ENCODE measurements at regions not wholly inside any gene's neighbourhood (a gene's known extent, or its start where the extent isn't known, plus 50 kb on each side); places are given as distances from the start of the nearest gene placed in this dataset.

DNA sequence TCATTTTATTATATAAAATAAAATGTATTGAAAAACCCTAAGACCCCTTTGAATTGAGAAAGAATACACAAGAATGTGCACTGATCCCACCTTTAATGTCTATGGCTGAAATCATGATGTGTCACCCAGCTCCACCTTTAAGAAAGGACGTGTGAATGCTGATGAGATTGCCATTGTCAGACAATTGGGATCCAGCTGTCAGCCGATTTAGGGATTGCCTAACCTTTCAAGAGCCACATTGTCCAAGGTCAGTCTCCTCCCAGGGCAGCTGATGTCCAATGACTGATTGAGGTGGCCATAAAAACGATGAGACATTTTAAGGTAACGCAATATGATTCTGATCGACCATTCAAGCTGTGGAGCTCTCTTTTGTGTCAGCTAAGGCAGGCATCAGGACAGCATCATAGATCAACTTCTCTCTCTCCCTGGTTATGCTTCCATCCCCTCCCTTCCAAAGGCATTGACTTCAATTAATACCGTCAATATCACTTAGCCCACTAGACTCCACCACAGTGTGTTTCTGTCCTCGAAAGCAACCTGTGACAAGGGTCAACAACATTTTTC lies 1676.4 kb downstream of the PCDH7 start:
- H3K9me3 ChIP-seq (ENCODE audit: control insufficient read depth, insufficient read depth, low read depth, low read length), result no peaks in the 10 kb centered on the region
- no peaks in the 10 kb centered on the region for H3K27me3 ChIP-seq (ENCODE audit: control insufficient read depth, insufficient read depth, low read length)
- H2AFZ ChIP-seq (ENCODE audit: low read length), result no peak overlapping the region
- no peaks in the 10 kb centered on the region for H3K79me2 ChIP-seq (ENCODE audit: control insufficient read depth, insufficient read depth, low read length)
- no peak overlapping the region for H3K4me2 ChIP-seq (ENCODE audit: extremely low read depth, insufficient read depth, low read length)
- DNase-seq (ENCODE audit: low read depth in 2 of 2), result no peak
- H4K20me1 ChIP-seq (ENCODE audit: control insufficient read depth, extremely low read depth, insufficient read depth, low read length), result no peaks in the 10 kb centered on the region
- no peak overlapping the region for H3K27ac ChIP-seq (ENCODE audit: insufficient read depth, low read length)
- H3K4me1 ChIP-seq (ENCODE audit: control insufficient read depth, extremely low read depth, insufficient read depth, low read length), result no peaks in the 10 kb centered on the region
- H3K36me3 ChIP-seq (ENCODE audit: control insufficient read depth, insufficient read depth, low read length), result no peaks in the 10 kb centered on the region
- H3K9ac ChIP-seq (ENCODE audit: insufficient read depth, low read length), result no peak overlapping the region
- TF ChIP-seq, protein P1, sequence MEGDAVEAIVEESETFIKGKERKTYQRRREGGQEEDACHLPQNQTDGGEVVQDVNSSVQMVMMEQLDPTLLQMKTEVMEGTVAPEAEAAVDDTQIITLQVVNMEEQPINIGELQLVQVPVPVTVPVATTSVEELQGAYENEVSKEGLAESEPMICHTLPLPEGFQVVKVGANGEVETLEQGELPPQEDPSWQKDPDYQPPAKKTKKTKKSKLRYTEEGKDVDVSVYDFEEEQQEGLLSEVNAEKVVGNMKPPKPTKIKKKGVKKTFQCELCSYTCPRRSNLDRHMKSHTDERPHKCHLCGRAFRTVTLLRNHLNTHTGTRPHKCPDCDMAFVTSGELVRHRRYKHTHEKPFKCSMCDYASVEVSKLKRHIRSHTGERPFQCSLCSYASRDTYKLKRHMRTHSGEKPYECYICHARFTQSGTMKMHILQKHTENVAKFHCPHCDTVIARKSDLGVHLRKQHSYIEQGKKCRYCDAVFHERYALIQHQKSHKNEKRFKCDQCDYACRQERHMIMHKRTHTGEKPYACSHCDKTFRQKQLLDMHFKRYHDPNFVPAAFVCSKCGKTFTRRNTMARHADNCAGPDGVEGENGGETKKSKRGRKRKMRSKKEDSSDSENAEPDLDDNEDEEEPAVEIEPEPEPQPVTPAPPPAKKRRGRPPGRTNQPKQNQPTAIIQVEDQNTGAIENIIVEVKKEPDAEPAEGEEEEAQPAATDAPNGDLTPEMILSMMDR (conservative IDR thresholded peaks at IDR 0.05 in 1 of 2, IDR thresholded peaks at IDR 0.05 in 1 of 2; ENCODE audit: low read depth in 1 of 2, low read length in 2 of 2), result no peak
- no peak for TF ChIP-seq EZH2 (IDR thresholded peaks at IDR 0.05; ENCODE audit: low read length, missing control alignments)
- no peak overlapping the region for H3K4me3 ChIP-seq (replicated peaks in 1 of 4; ENCODE audit: control extremely low read depth in 1 of 4, insufficient read depth in 1 of 4, low read depth in 3 of 4, low read length in 4 of 4)

DNA sequence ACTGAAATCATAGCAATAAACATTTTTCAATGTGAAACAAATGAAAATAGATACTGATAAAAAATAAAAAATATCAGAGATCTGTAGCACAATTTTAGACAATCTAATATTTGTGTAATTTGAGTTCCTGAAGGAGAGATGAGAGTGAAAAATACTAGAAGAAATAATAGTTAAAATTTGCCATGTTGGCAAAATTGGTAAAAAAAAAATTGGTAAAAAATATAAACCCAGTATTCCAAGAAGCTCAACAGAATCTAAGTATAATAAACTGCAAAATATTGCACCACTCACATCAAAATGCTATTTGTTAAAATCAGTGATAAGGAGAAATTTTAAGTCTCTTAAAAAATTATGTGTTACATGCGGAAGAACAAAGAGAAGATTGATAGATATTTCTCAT lies 1680.7 kb downstream of the PCDH7 start:
- no peak for TF ChIP-seq EZH2 (IDR thresholded peaks at IDR 0.05; ENCODE audit: low read length, missing control alignments)
- TF ChIP-seq, protein P1 (conservative IDR thresholded peaks at IDR 0.05 in 1 of 2, IDR thresholded peaks at IDR 0.05 in 1 of 2; ENCODE audit: low read depth in 1 of 2, low read length in 2 of 2), result no peak
- H3K79me2 ChIP-seq (ENCODE audit: control insufficient read depth, insufficient read depth, low read length), result no peaks in the 10 kb centered on the region
- DNase-seq (ENCODE audit: low read depth in 2 of 2), result no peak
- no peak overlapping the region for H2AFZ ChIP-seq (ENCODE audit: low read length)
- no peaks in the 10 kb centered on the region for H3K4me1 ChIP-seq (ENCODE audit: control insufficient read depth, extremely low read depth, insufficient read depth, low read length)
- no peak overlapping the region for H3K4me3 ChIP-seq (replicated peaks in 1 of 4; ENCODE audit: control extremely low read depth in 1 of 4, insufficient read depth in 1 of 4, low read depth in 3 of 4, low read length in 4 of 4)
- no peaks in the 10 kb centered on the region for H3K36me3 ChIP-seq (ENCODE audit: control insufficient read depth, insufficient read depth, low read length)
- no peaks in the 10 kb centered on the region for H4K20me1 ChIP-seq (ENCODE audit: control insufficient read depth, extremely low read depth, insufficient read depth, low read length)
- H3K27ac ChIP-seq (ENCODE audit: insufficient read depth, low read length), result no peak overlapping the region
- no peak overlapping the region for H3K9ac ChIP-seq (ENCODE audit: insufficient read depth, low read length)
- no peaks in the 10 kb centered on the region for H3K27me3 ChIP-seq (ENCODE audit: control insufficient read depth, insufficient read depth, low read length)
- H3K9me3 ChIP-seq (ENCODE audit: control insufficient read depth, insufficient read depth, low read depth, low read length), result no peaks in the 10 kb centered on the region
- H3K4me2 ChIP-seq (ENCODE audit: extremely low read depth, insufficient read depth, low read length), result no peak overlapping the region

DNA sequence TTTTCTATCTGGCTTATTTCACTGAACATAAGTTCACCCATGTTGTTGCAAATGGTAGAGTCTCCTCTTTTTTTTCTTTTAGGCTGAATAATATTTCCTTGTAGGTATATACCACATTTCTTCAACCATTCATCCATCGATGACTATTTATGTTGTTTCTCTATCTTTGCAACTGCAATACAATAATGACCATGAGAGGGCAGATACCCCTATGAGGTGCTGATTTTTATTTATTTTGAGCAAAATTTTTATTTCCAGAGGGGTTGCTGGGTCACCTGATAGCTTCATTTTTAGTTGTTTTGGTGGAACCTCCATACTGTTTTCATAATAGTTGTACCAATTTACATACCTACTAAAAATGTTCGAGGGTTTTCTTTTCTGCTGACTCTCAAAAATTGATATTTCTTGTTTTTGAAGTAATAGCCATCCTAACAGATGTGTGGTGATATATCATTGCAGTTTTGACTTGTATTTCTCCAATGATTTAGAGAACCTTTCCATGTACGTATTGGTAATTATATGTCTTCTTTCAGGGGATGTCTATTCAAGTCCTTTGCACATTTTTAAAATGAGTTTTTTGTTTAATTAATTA lies 1697.0 kb downstream of the PCDH7 start:
- Histone ChIP-seq H3K27me3 (ENCODE audit: control insufficient read depth, insufficient read depth, low read length) (no peaks in the 10 kb centered on the region), H2AFZ (ENCODE audit: low read length) (no peak overlapping the region), H4K20me1 (ENCODE audit: control insufficient read depth, extremely low read depth, insufficient read depth, low read length) (no peaks in the 10 kb centered on the region), H3K9me3 (ENCODE audit: control insufficient read depth, insufficient read depth, low read depth, low read length) (no peaks in the 10 kb centered on the region), H3K79me2 (ENCODE audit: control insufficient read depth, insufficient read depth, low read length) (no peaks in the 10 kb centered on the region), H3K4me2 (ENCODE audit: extremely low read depth, insufficient read depth, low read length) (no peak overlapping the region), H3K27ac (ENCODE audit: insufficient read depth, low read length) (no peak overlapping the region), H3K4me3 (replicated peaks in 1 of 4; ENCODE audit: control extremely low read depth in 1 of 4, insufficient read depth in 1 of 4, low read depth in 3 of 4, low read length in 4 of 4) (no peak overlapping the region), H3K36me3 (ENCODE audit: control insufficient read depth, insufficient read depth, low read length) (no peaks in the 10 kb centered on the region), H3K4me1 (ENCODE audit: control insufficient read depth, extremely low read depth, insufficient read depth, low read length) (no peaks in the 10 kb centered on the region), H3K9ac (ENCODE audit: insufficient read depth, low read length) (no peak overlapping the region)
- no peak for DNase-seq (ENCODE audit: low read depth in 2 of 2)
- TF ChIP-seq EZH2 (IDR thresholded peaks at IDR 0.05; ENCODE audit: low read length, missing control alignments), result no peak
- TF ChIP-seq, protein P1 (conservative IDR thresholded peaks at IDR 0.05 in 1 of 2, IDR thresholded peaks at IDR 0.05 in 1 of 2; ENCODE audit: low read depth in 1 of 2, low read length in 2 of 2), result peak in 1 of 2 donors; percentile 36

All from fibroblast of lung (primary cell).